Upper lobe of right lung (tissue), 1 donor: ENCODE measurements at regions not wholly inside any gene's neighbourhood (a gene's known extent, or its start where the extent isn't known, plus 50 kb on each side); places are given as distances from the start of the nearest gene placed in this dataset.
"Not testable (repeated sequence)": the region's sequence is repeated elsewhere in the genome, so short reads cannot be mapped to it uniquely, and the experiment has no call there.

Experiments
- ATAC-seq: fragments of 200-7000 bp; cut with Tn5 transposase; one replicate; pipeline ENCODE4 v1.9.1; 2020; ENCODE audit warnings: mild to moderate bottlenecking, moderate library complexity
- DNase-seq: peaks from one replicate; pipeline ENCODE4 v3.0.0-alpha.2; 2020
- H3K27ac ChIP-seq: fragments of 200-600 bp; one replicate; pipeline ENCODE4 v1.8.0; 2022
- H3K27me3 ChIP-seq: fragments of 200-600 bp; one replicate; pipeline ENCODE4 v1.8.0; 2022; ENCODE audit warnings: mild to moderate bottlenecking
- H3K36me3 ChIP-seq: fragments of 200-600 bp; one replicate; pipeline ENCODE4 v1.8.0; 2022
- H3K4me1 ChIP-seq: fragments of 200-600 bp; one replicate; pipeline ENCODE4 v1.8.0; 2022
- H3K4me3 ChIP-seq: fragments of 200-600 bp; one replicate; pipeline ENCODE4 v1.8.0; 2022; ENCODE audit warnings: mild to moderate bottlenecking
- H3K9me3 ChIP-seq: fragments of 200-600 bp; one replicate; pipeline ENCODE4 v1.8.0; 2022
- intact Hi-C: fragments of 100-400 bp; cut with DNase I; formaldehyde crosslinking; loops from one replicate; pipeline ENCODE4 v1.11.0; 2022
- TF ChIP-seq, protein P1 (sequence below): fragments of 200-600 bp; IDR thresholded peaks from one replicate; pipeline ENCODE4 v1.8.0; 2022; ENCODE audit warnings: antibody characterized with exemption
- donor health status: DM: no; HTN: yes; CAD: no; lungs with severe emphysema.

DNA sequence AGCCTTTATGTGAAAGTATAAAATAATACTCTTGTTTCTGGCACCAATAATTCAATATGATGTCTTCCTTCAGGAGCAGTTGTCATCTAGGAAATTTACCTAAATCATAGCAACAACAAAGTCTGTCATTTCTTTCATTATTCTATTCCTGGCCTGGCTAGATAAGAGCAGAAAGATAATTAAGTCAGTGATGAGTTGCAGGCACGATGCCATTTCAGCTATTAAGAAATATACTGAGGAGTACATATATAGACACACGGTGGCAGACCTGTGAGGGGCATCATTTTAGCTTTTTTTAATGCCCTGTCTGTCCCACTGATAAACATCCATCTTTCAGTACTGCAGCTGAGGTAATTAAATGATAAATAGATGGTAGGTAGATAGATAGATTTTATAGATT is 756.1 kb upstream of the EPHA7 start:
- Histone ChIP-seq H3K9me3 (no peaks in the 10 kb centered on the region), H3K4me3 (no peak overlapping the region), H3K4me1 (no peaks in the 10 kb centered on the region), H3K27ac (no peak overlapping the region), H3K36me3 (no peaks in the 10 kb centered on the region), H3K27me3 (no peaks in the 10 kb centered on the region)
- TF ChIP-seq, protein P1, sequence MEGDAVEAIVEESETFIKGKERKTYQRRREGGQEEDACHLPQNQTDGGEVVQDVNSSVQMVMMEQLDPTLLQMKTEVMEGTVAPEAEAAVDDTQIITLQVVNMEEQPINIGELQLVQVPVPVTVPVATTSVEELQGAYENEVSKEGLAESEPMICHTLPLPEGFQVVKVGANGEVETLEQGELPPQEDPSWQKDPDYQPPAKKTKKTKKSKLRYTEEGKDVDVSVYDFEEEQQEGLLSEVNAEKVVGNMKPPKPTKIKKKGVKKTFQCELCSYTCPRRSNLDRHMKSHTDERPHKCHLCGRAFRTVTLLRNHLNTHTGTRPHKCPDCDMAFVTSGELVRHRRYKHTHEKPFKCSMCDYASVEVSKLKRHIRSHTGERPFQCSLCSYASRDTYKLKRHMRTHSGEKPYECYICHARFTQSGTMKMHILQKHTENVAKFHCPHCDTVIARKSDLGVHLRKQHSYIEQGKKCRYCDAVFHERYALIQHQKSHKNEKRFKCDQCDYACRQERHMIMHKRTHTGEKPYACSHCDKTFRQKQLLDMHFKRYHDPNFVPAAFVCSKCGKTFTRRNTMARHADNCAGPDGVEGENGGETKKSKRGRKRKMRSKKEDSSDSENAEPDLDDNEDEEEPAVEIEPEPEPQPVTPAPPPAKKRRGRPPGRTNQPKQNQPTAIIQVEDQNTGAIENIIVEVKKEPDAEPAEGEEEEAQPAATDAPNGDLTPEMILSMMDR: no peak
- ATAC-seq: no peak
- DNase-seq: no peak
- intact Hi-C loops: no loop called here

DNA sequence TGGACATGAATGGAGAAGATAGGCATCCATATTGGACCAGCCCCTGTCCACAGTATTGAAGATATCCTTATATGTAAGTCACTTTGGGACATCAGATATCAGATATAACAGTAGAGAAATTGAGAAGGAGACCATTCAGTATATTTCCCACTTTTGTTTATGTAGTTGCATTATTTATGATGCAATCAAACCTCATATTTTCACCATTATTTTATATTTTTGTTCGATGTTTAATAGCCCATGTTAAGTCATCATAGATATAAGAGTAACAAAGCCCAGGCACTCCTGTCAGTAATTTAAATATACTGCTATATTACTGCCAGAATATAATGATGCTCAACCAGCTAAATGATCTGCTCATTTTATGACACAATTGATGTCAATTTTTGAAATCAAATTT is 744.5 kb upstream of the EPHA7 start:
- Histone ChIP-seq H3K4me1 (no peaks in the 10 kb centered on the region), H3K4me3 (no peak overlapping the region), H3K9me3 (no peaks in the 10 kb centered on the region), H3K27me3 (no peaks in the 10 kb centered on the region), H3K27ac (no peak overlapping the region), H3K36me3 (no peaks in the 10 kb centered on the region)
- DNase-seq (no peak), ATAC-seq (no peak)
- TF ChIP-seq, protein P1: no peak
- intact Hi-C loops: no loop called here

DNA sequence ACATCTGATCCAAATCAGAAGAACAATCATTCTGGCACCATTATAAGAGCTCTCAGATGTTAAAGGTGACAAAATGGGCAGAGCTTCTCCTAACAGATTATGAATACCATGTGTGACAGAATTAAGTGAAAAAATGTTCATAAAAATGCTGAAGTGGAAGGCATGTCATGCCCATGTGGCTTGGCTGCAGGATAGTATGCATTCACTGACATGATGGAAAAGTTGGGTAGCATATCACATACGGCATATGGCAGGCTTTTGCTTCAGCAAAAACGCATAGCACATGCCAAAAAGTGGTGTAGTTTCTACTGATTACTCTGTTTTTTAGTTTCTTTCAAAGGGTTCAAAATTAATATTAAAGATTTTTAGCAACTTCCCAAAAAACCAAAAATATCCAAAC is 731.5 kb upstream of the EPHA7 start:
- TF ChIP-seq, protein P1: no peak
- H3K4me1 ChIP-seq: no peaks in the 10 kb centered on the region

DNA sequence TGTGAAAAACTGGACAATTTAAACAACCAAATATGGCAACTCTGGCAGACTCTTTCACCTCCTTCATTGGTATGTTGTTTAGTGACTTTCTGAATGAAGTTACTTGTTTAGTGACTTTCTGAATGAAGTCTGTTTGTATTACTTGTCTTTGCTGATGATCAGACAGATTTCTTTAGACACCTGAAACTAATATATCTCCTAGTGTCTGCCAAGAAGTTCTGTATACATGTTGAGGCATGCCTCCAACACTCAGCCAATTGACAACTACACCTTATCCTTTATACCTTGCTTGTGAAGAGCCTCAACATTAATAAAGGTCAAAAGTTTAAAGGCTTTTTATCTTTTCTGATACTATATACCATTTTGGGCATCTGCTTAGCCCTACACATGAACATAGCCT is 725.4 kb upstream of the EPHA7 start:
- no peaks in the 10 kb centered on the region for H3K9me3 ChIP-seq
- H3K27ac ChIP-seq: no peak overlapping the region
- TF ChIP-seq, protein P1: no peak
- H3K4me3 ChIP-seq: no peak overlapping the region
- intact Hi-C loops: no loop called here
- no peaks in the 10 kb centered on the region for H3K4me1 ChIP-seq
- ATAC-seq (no peak), DNase-seq (no peak)
- no peaks in the 10 kb centered on the region for H3K36me3 ChIP-seq
- no peaks in the 10 kb centered on the region for H3K27me3 ChIP-seq

More for the DNA sequence above, 731.5 kb upstream of the EPHA7 start:
- intact Hi-C loops: no loop called here
- no peak for DNase-seq
- no peaks in the 10 kb centered on the region for H3K9me3 ChIP-seq
- no peaks in the 10 kb centered on the region for H3K36me3 ChIP-seq
- no peaks in the 10 kb centered on the region for H3K27me3 ChIP-seq
- ATAC-seq: no peak
- no peak overlapping the region for H3K27ac ChIP-seq
- no peak overlapping the region for H3K4me3 ChIP-seq

DNA sequence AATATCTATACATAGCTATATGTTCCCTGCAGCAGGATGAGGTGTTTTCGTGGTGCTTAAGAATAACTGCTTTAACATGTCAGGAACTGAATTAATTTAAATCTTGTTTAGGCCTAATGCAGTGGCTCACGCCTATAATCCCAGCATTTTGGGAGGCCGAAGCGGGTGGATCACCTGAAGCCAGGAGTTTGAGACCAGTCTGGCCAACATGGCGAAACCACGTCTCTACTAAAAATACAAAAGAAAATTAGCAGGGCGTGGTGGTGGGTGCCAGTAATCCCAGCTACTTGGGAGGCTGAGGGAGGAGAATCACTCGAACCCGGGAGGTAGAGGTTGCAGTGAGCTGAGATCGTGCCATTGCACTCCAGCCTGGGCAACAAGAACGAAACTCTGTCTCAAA is 717.8 kb upstream of the EPHA7 start:
- H3K4me3 ChIP-seq, H3K9me3 ChIP-seq, H3K27me3 ChIP-seq, intact Hi-C loops, H3K27ac ChIP-seq, ATAC-seq, H3K4me1 ChIP-seq, H3K36me3 ChIP-seq: not testable (repeated sequence)
- peak; percentile 22 for DNase-seq

DNA sequence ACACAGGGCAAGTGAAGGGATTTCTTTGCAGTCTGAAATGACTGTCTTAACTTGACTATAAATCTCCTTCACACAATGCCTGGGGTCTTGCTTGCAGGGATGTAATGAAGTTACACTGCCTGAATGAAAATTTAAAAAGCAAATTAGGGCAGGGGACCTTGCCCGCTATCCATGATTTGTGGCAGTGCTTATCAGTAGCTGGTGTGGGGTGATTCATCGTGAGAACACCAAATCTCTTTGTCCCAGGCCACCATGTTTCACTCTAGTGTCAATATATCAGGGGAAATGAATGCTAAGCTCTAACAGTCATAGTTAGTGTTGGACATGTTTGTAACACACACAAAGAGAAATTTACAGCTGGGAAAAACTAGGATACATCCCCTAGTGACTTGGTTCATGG is 713.7 kb upstream of the EPHA7 start:
- Histone ChIP-seq H3K36me3 (no peaks in the 10 kb centered on the region), H3K27ac (no peak overlapping the region), H3K4me3 (no peak overlapping the region), H3K9me3 (no peaks in the 10 kb centered on the region), H3K4me1 (no peaks in the 10 kb centered on the region), H3K27me3 (no peaks in the 10 kb centered on the region)
- no peak for DNase-seq
- no peak for ATAC-seq
- intact Hi-C loops: no loop called here
- TF ChIP-seq, protein P1: no peak
